LNCAP (cell line): ENCODE measurements at regions not wholly inside any gene's neighbourhood (a gene's known extent, or its start where the extent isn't known, plus 50 kb on each side); places are given as distances from the start of the nearest gene placed in this dataset.

Experiments used
- TF ChIP-seq, protein P1 (sequence below): fragments of 450-650 bp; IDR thresholded peaks from 2 replicates; pipeline ENCODE4 v1.5.1; 2017; ENCODE audit warnings: mild to moderate bottlenecking

DNA sequence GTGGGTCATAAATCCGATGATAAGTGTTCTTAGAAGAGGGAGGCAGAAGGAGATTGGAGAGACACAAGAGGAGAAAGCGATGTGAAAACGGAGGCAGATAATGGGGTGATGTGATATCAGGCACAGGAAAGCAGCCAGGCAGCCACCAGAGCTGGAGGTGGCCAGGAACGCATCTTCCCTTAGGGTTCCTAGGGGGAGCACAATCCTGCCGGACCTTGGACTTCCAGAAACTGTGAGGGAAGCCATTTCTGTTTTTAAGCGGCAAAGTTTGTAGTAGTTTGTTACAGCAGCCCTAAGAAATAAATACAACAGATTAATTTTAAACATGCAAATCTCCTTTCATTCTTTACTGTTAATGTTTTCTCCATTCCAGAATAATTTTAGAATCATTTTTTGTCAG lies 259.9 kb upstream of the TMC3 start:
- TF ChIP-seq, protein P1, sequence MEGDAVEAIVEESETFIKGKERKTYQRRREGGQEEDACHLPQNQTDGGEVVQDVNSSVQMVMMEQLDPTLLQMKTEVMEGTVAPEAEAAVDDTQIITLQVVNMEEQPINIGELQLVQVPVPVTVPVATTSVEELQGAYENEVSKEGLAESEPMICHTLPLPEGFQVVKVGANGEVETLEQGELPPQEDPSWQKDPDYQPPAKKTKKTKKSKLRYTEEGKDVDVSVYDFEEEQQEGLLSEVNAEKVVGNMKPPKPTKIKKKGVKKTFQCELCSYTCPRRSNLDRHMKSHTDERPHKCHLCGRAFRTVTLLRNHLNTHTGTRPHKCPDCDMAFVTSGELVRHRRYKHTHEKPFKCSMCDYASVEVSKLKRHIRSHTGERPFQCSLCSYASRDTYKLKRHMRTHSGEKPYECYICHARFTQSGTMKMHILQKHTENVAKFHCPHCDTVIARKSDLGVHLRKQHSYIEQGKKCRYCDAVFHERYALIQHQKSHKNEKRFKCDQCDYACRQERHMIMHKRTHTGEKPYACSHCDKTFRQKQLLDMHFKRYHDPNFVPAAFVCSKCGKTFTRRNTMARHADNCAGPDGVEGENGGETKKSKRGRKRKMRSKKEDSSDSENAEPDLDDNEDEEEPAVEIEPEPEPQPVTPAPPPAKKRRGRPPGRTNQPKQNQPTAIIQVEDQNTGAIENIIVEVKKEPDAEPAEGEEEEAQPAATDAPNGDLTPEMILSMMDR: no peak

GRCh38 chr15:81625896-81626295 lies 251.9 kb upstream of the TMC3 start:
- TF ChIP-seq, protein P1: no peak

DNA sequence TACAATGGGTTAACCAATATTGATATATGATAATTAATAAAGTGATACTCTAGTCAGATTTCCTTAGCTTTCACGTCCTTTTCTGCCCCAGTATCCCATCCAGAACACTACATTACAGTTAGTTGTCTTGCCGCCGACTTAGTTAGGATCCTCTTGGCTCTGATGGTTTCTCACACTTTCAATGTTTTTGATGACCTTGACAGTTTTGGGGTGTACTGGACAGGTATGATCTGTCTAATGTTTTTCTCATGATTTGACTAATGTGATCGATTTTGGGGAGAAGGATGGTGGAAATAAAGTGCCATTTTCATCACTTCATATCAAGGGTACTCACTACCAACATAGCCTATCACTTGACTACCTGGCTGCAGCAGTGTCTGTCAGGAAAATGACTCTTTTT lies 245.0 kb upstream of the TMC3 start:
- TF ChIP-seq, protein P1: no peak

DNA sequence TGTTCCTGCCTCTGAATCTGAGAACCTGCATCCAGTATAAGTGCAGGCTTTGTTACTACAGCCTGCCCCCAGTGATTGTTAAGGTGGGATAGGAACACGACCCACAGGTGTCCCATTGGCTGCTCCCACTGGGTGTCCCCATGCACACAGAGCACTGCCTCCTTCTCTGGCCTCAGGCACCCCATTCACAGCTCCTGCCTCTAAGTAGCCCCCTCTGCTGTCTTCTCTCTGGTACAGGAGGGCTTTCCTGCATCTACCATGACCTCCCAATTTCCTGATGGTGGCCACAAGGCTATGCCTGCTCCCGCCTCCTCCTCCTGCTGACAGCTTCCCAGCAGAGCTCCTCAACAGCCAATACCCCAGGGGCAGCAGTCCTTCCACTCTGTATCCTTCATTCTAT lies 238.6 kb upstream of the TMC3 start:
- TF ChIP-seq, protein P1: no peak

GRCh38 chr15:81611679-81612078 lies 237.7 kb upstream of the TMC3 start:
- TF ChIP-seq, protein P1: no peak

DNA sequence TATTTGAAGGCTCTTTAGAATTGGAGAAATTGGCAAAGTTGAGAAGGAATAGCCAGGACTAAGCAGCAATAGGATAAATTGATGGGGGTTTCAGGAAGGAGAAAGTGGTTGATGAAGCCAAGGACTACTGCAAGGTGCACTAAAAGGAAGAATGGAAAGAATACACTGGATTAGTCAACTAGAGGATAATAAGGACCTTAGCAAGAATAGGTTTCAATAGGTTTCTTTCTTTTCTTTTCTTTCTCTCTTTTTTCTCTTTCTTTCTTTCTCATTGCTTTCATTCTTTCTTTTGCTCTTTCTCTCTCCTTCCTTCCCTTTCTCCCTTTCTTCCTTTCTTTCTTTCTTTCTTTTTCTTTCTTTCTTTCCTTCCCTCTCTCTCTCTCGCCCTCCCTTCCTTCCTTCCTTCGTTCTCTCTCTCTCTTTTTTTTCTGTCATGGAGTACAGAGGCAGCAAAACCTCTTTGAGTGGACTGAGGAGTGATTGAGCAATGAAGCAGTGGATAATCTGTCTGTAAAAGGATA lies 234.4 kb upstream of the TMC3 start:
- TF ChIP-seq, protein P1: no peak

- TF ChIP-seq, protein P1: no peak
Measured at GRCh38 chr15:81604713-81605112, 230.7 kb upstream of the TMC3 start.
